K562 (cell line): ENCODE measurements at regions not wholly inside any gene's neighbourhood (a gene's known extent, or its start where the extent isn't known, plus 50 kb on each side); places are given as distances from the start of the nearest gene placed in this dataset.

Experiments
- ATAC-seq: fragments of 200-7000 bp; cut with Tn5 transposase; 3 replicates; pipeline ENCODE4 v1.9.1; 2020; ENCODE audit warnings: moderate library complexity
- BruUV-seq: library from RNA; stranded (reverse); fragments of 400-500 nt; replicated peaks from 2 replicates; lab custom pipeline; 2021; lab: Mats Ljungman, UMichigan
- CTCF ChIA-PET: fragments of 300-600 bp; formaldehyde crosslinking; extraction: SDS; loops from one replicate; lab custom pipeline; 2021; ENCODE audit warnings: low intra/inter-chr PET ratio; lab: Yijun Ruan, JAX
- POLR2A ChIA-PET: fragments of 300-600, 350-650 bp; sonication (Branson Sonifier 250); formaldehyde crosslinking; extraction: SDS; loops from one replicate; lab custom pipeline; 2021; ENCODE audit warnings: antibody characterized with exemption, inconsistent platforms; lab: Yijun Ruan, JAX
- DNase-seq, 4 experiments: peaks; one replicate each; pipeline versions ENCODE4 v3.0.0 to v3.0.0-alpha.2; 2011 to 2018; ENCODE audit warnings: low spot score in 3 of 4, mixed read lengths in 3 of 4; ENCODE audit errors: extremely low read depth in 1 of 4
- FAIRE-seq: peaks from 2 replicates; lab custom pipeline; 2011; peaks lifted over from hg19 to GRCh38; lab: Jason Lieb, UNC
- H2AFZ ChIP-seq: 2 replicates; pipeline ENCODE4 v1.6.0; 2011; ENCODE audit warnings: low read depth, low read length, control low read depth, inconsistent platforms
- H3K27ac ChIP-seq: fragments of 200-600 bp; 3 replicates; pipeline ENCODE4 v1.8.0; 2011; ENCODE audit warnings: low read depth, mild to moderate bottlenecking, control low read depth, inconsistent platforms, low read length, moderate library complexity, mixed read lengths; ENCODE audit errors: extremely low read depth
- H3K27me3 ChIP-seq, 2 experiments: fragments of 300-600 bp in 1 of 2; 2 replicates in 1 of 2; 3 replicates in 1 of 2; pipeline versions ENCODE4 v1.6.0 to v1.8.0; 2011; ENCODE audit warnings: inconsistent platforms in 2 of 2, low read length in 2 of 2, mild to moderate bottlenecking in 1 of 2, mixed read lengths in 1 of 2, moderate library complexity in 1 of 2; ENCODE audit not compliant: control insufficient read depth in 2 of 2, insufficient read depth in 2 of 2
- H3K36me3 ChIP-seq: fragments of 300-600 bp; 3 replicates; pipeline ENCODE4 v1.8.0; 2011; ENCODE audit warnings: mild to moderate bottlenecking, low read length, inconsistent platforms; ENCODE audit not compliant: control insufficient read depth, insufficient read depth
- H3K4me1 ChIP-seq, 2 experiments: fragments of 200-600 bp in 1 of 2; replicated peaks in 1 of 2; 2 replicates in 1 of 2; 3 replicates in 1 of 2; pipeline versions ENCODE4 v1.5.1 to v1.8.0; 2011; ENCODE audit warnings: inconsistent platforms in 2 of 2, low read length in 2 of 2, mild to moderate bottlenecking in 1 of 2, mixed read lengths in 1 of 2, moderate library complexity in 1 of 2; ENCODE audit not compliant: control insufficient read depth in 2 of 2, insufficient read depth in 2 of 2
- H3K4me2 ChIP-seq: 2 replicates; pipeline ENCODE4 v1.6.1; 2011; ENCODE audit warnings: low read length, control low read depth, inconsistent platforms, mixed read lengths; ENCODE audit not compliant: insufficient read depth
- H3K4me3 ChIP-seq: fragments of 200-600 bp; sonication (generic), shearing (Covaris generic); 2 replicates; pipeline ENCODE4 v1.5.1; 2016; ENCODE audit warnings: control low read depth, inconsistent platforms
- H3K79me2 ChIP-seq: fragments of 200-600 bp; 3 replicates; pipeline ENCODE4 v1.8.0; 2011; ENCODE audit warnings: low read length, inconsistent platforms; ENCODE audit not compliant: control insufficient read depth, insufficient read depth
- H3K9ac ChIP-seq, 2 experiments: 2 replicates each; pipeline versions ENCODE4 v1.6.0 to v1.6.1; 2011; ENCODE audit warnings: low read depth in 2 of 2, low read length in 2 of 2, control low read depth in 1 of 2, inconsistent platforms in 1 of 2, mild to moderate bottlenecking in 1 of 2, mixed read lengths in 1 of 2; ENCODE audit not compliant: insufficient read depth in 1 of 2
- H3K9me1 ChIP-seq: one replicate; pipeline ENCODE4 v1.6.0; 2011; ENCODE audit warnings: inconsistent platforms, mild to moderate bottlenecking, low read length, moderate library complexity; ENCODE audit not compliant: control insufficient read depth, insufficient read depth
- H3K9me3 ChIP-seq: replicated peaks from 2 replicates; pipeline ENCODE4 v1.5.1; 2011; ENCODE audit warnings: low read depth, low read length, inconsistent platforms; ENCODE audit not compliant: control insufficient read depth, insufficient read depth
- H4K20me1 ChIP-seq: replicated peaks from 2 replicates; pipeline ENCODE4 v1.6.1; 2011; ENCODE audit warnings: low read length, inconsistent platforms, mixed read lengths; ENCODE audit not compliant: control insufficient read depth, insufficient read depth
- CREB3L1 ChIP-seq: fragments of 450-650 bp; IDR thresholded peaks from 2 replicates; pipeline ENCODE4 v1.6.1; 2014; ENCODE audit warnings: low read depth, mild to moderate bottlenecking, moderate library complexity, borderline replicate concordance
- ELK1 ChIP-seq: sonication (generic); formaldehyde crosslinking; IDR thresholded peaks from 2 replicates; pipeline ENCODE4 v1.8.1; 2022; ENCODE audit warnings: missing genetic modification reagents
- GABPA ChIP-seq: fragments of 200-800 bp; sonication (Bioruptor generic); conservative IDR thresholded peaks from 2 replicates; pipeline ENCODE4 v1.6.1; 2016; ENCODE audit warnings: low read depth, missing genetic modification characterization, missing compliant biosample characterization
- MCM7 ChIP-seq, 2 experiments: fragments of 450-650 bp; IDR thresholded peaks; 2 replicates each; pipeline ENCODE4 v1.6.1; 2016 to 2018
- MITF ChIP-seq: IDR thresholded peaks from 2 replicates; pipeline ENCODE4 v1.6.1; 2014; ENCODE audit warnings: antibody characterized with exemption
- NFRKB ChIP-seq: fragments of 450-650 bp; IDR thresholded peaks from 2 replicates; pipeline ENCODE4 v1.6.1; 2016; ENCODE audit warnings: low read depth
- NRF1 ChIP-seq, 2 experiments: fragments of 450-650 bp; IDR thresholded peaks in 1 of 2; conservative IDR thresholded peaks in 1 of 2; 2 replicates each; pipeline ENCODE4 v1.6.1; 2014; ENCODE audit warnings: mild to moderate bottlenecking in 2 of 2
- RAD21 ChIP-seq, 2 experiments: fragments of 250-450 bp in 1 of 2; fragments of 450-650 bp in 1 of 2; sonication (Bioruptor Pico) in 1 of 2; formaldehyde crosslinking in 1 of 2; IDR thresholded peaks in 1 of 2; conservative IDR thresholded peaks in 1 of 2; 2 replicates each; pipeline versions ENCODE4 v1.4.0 to v1.8.0; 2020 to 2022; ENCODE audit warnings: mild to moderate bottlenecking in 2 of 2, moderate library complexity in 1 of 2
- WHSC1 ChIP-seq: IDR thresholded peaks from one replicate; pipeline ENCODE4 v1.6.1; 2012; ENCODE audit warnings: low read length, control low read depth, inconsistent platforms
- ZNF140 ChIP-seq: fragments of 250-450 bp; sonication (Bioruptor Pico); IDR thresholded peaks from 2 replicates; pipeline ENCODE4 v1.8.0; 2021; ENCODE audit warnings: moderate library complexity, mild to moderate bottlenecking, inconsistent platforms
- ZNF24 ChIP-seq: fragments of 450-650 bp; IDR thresholded peaks from 2 replicates; pipeline ENCODE4 v1.6.1; 2016
- ZNF518B ChIP-seq: fragments of 250-450 bp; sonication (Bioruptor Pico); IDR thresholded peaks from 2 replicates; pipeline ENCODE4 v1.5.0; 2021; ENCODE audit warnings: mild to moderate bottlenecking, moderate library complexity
- WGBS: fragments of 100-300 bp; shearing (Covaris generic); methylation state at CpG from one replicate; pipeline ENCODE4 v1.1.6; 2016; ENCODE audit warnings: low coverage, mixed read lengths; ENCODE audit not compliant: insufficient coverage; ENCODE audit errors: missing lambda C conversion rate; 5-methylcytosine and 5-hydroxymethylcytosine counted together
- in situ Hi-C: fragments of 300-500 bp; cut with MboI; formaldehyde crosslinking; loops from 4 replicates; pipeline ENCODE4 v1.15.0; 2018; ENCODE audit warnings: inconsistent platforms, mixed read lengths
- intact Hi-C: fragments of 100-400 bp; cut with micrococcal nuclease; formaldehyde crosslinking; loops from 2 replicates; pipeline ENCODE4 v1.14.2; 2022

GRCh38 chr1:82454431-82454830, 653.7 kb downstream of the ADGRL2 start:
- in situ Hi-C loops (no loop called here), intact Hi-C loops (no loop called here)
- Histone ChIP-seq H3K27me3 (no peaks in the 10 kb centered on the region), H3K4me3 (no peak overlapping the region), H3K79me2 (no peaks in the 10 kb centered on the region), H3K36me3 (no peaks in the 10 kb centered on the region), H3K9ac (no peak overlapping the region), H3K27ac (no peak overlapping the region), H3K9me3 (no peaks in the 10 kb centered on the region), H3K9me1 (no peaks in the 10 kb centered on the region), H3K4me2 (no peak overlapping the region), H4K20me1 (no peaks in the 10 kb centered on the region), H3K4me1 (no peaks in the 10 kb centered on the region), H2AFZ (no peak overlapping the region)
- ChIA-PET CTCF (no interaction called here), POLR2A (no interaction called here)
- ATAC-seq (no peak), DNase-seq (no peak), FAIRE-seq (no peak)
- 0% methylated on average over 3 of the region's 3 CpGs for WGBS
- BruUV-seq = no TSS peak
- no peak for TF ChIP-seq ZNF140
- TF ChIP-seq RAD21 (CRISPR knock-in tag; conservative IDR thresholded peaks at IDR 0.05 in 1 of 2, IDR thresholded peaks at IDR 0.05 in 1 of 2) = no peak
- no peak for TF ChIP-seq MCM7 (IDR thresholded peaks at IDR 0.05)
- TF ChIP-seq ZNF518B = no peak
- TF ChIP-seq ELK1 (CRISPR knock-in tag) = no peak
- no peak for TF ChIP-seq CREB3L1
- TF ChIP-seq MITF = no peak
- no peak for TF ChIP-seq WHSC1
- no peak for TF ChIP-seq GABPA (tag)
- TF ChIP-seq ZNF24 = no peak
- no peak for TF ChIP-seq NFRKB
- TF ChIP-seq NRF1 (conservative IDR thresholded peaks at IDR 0.05 in 1 of 2, IDR thresholded peaks at IDR 0.05 in 1 of 2) = no peak
